Activated CD4-positive, alpha-beta T cell treated with anti-CD3 and anti-CD28 coated beads, Interleukin-2, amount 50 U/mL, for 48 hours (primary cell): ENCODE measurements at regions not wholly inside any gene's neighbourhood (a gene's known extent, or its start where the extent isn't known, plus 50 kb on each side); places are given as distances from the start of the nearest gene placed in this dataset.
"Not testable (repeated sequence)": the region's sequence is repeated elsewhere in the genome, so short reads cannot be mapped to it uniquely, and the experiment has no call there.

Experiments
- DNase-seq, 2 experiments: peaks; one replicate each; pipeline ENCODE4 v3.0.0-alpha.2; 2020

DNA sequence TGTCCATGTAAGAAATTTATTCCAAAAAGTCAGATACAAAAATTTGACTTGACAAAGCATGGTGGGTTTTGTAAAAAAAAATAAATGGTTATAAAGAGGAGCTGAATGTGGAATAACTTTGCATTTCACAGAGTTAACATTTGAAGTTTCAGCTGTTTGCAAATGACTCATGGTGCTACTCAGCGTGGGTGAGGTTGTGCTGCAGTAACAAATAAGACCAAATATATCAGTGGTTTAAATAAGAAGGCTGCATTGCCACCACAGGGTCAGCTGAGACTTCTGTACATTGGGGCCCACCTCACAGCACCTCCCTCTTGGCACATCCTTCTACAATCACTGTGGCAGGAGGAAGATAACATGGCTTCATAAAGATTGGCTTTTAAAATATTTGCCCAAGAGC lies 272.5 kb upstream of the SULF2 start:
- DNase-seq: no peak

DNA sequence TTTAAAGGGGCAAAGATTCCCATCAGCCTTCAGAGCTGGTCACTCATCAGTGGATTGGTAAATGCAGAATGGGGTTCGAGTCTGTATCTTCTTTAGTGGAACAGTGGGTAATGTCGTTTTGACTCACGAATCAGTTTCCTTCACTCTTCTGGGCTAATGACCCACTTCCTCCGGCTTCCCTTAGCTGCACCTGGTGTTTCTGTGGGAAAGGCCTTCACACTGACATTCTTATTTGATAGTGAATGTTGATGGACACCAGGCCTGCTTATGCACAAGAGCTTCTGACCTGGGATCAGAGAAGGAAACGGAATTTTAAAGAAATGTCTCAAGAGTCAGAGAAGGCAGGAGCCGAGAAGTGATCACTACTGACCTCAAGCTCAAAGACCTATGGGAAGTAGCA lies 272.0 kb upstream of the SULF2 start:
- no peak for DNase-seq

DNA sequence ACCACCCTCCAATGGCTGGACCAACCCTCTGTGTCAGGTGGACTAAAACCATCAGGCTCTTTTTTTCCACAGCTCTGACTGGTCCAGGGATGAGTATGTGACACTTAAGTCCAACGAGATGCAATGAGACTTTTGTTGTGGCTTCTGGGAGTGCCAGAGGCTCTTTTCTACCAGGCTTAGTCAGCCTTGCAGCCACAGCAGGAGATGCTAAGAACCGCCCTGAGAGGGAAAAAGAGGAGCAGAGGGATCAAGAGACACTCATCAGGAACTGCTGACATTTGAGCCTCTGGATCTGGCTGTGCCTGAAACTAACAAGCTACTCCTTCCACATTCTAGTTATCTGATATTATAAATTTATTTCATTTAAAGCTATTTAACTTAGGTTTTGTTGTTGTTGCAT lies 270.9 kb upstream of the SULF2 start:
- DNase-seq: no peak

DNA sequence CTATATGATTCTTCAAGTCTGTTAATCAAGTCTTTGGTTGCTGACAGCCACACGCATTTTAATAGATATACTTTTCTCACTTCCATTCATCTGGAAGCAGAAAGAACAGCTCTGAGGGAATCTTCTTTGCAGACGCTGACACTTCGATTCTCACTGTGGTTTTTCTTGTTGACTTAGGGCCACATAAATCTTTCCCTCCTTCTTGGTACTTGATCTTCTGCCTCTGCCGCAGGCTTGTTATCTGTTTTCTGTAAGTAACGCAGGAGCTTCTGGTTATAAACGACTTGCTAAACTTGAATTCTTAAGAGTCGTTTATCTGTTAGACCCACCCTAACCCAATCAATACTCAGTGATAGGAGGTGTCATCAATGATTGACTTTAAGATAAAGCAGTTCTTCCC lies 268.8 kb upstream of the SULF2 start:
- DNase-seq: no peak

DNA sequence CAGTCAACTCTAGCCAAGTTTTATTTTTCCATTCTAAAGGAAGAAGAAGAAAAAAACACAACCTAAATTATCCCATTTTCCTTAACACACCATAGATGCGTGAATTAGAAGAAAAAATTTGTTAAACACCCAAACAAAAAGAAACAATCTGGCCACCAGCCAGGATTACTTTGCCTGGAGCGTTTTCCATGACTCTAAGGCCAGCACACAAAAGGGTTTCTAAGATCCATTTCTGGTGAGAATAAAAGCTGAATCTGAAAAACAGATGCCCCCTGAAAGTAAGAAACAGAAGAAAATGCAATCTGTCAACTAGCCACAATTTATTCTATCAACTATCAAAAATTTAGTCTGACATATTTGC lies 267.2 kb upstream of the SULF2 start:
- DNase-seq: no peak

DNA sequence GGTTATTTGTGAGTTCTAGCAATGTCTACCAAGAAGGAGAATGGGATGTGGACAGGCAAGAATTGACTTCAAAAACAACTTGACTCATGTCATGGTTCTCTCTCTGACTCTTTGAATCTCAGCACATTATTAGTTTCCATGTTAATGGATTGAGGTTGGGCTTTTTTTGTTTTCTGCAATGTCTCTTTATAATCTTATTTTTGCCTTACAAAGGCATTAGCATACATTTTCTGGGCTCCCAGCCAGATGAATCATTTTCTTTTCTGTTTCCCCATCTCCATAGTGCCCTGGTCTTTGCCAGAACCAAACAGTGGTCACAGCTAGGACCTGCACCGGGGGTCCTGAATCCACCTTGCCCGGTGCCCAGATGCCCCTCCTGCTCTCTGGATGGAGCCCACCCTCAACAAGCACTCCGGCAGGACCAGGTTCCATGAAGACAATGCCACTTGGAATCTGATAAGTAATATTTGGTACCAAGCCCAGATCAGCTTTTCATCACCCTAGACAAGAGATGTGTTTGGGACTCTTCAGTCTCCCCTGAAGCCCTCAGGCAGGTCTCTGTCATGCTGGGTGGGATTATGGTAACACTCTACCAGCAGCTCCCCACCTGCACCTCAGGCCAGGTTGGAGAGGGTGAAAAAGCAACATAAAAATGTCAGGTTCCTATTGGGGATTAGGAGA lies 266.7 kb upstream of the SULF2 start:
- no peak for DNase-seq

DNA sequence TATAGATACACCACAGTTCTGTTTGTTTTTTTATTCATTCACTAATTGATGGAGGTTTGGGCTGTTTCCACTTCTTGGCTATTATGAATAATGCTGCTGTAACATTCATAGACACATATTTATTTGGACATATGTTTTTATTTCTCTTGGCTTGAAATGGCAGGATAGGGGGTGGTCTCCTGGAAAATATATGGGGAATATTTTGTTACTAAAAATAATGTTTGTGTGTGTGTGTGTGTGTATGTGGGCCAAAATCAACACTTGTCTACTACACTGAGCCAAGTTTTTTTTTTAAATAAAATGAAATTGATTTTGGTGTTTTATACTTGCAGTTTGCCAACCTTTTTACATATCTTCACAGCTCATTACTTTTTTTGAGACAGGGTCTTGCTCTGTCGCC lies 264.4 kb upstream of the SULF2 start:
- no peak for DNase-seq

DNA sequence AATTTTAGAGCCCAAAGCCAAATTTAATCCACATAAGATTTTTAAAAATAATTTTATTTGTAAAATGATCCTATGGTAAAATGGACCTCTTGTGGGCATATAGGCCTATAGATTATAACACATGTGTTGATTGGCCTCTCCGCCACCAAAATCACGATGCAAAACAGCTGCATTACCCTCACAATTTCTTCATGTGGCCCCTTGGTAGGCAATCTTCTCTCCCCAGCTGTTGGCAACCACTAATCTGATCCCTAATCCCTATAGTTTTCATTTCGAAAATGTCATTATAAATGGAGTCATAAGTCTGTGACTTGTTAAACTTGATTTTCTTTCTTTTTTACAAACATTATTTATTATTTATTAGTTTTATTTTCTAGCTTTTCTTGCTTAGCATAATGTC lies 263.9 kb upstream of the SULF2 start:
- no peak for DNase-seq

DNA sequence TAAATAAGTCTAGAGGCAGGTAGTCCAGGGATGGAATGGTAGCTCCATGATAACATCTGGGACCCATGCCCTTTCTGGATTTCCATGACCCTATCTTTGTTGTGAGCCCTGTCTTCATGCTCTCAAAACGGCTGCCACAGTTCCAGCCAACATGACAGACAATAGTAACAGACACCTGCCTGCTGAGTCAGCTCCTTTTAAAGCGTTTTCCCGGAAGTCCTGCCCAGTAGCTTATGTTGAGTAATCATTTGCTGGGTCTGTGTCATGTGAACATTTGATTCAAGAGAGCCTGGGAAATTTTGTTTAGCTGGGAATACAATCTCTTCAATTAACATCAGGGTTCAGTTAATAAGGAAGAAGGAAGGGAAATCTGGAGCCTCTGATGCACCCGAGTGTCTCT lies 262.2 kb upstream of the SULF2 start:
- DNase-seq: no peak

DNA sequence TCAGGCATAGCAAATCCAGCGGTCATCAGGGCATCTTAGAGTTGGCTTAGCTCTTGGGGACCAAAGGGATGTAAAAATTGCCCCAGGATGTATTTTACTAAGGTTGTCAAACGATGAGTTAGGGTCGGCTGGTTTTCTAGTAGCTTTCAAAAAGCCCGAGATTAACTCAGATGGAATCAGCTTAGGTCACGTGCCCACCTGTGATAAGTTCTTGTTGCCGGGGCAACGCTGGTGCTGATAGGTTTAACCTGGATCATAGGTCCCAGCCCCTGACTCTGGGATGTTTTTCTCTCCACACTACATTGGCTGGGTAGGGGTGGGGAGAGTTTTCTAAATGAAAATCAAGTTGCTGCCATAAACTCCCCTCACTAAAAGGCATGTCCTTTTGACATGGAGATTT lies 257.3 kb upstream of the SULF2 start:
- no peak for DNase-seq

DNA sequence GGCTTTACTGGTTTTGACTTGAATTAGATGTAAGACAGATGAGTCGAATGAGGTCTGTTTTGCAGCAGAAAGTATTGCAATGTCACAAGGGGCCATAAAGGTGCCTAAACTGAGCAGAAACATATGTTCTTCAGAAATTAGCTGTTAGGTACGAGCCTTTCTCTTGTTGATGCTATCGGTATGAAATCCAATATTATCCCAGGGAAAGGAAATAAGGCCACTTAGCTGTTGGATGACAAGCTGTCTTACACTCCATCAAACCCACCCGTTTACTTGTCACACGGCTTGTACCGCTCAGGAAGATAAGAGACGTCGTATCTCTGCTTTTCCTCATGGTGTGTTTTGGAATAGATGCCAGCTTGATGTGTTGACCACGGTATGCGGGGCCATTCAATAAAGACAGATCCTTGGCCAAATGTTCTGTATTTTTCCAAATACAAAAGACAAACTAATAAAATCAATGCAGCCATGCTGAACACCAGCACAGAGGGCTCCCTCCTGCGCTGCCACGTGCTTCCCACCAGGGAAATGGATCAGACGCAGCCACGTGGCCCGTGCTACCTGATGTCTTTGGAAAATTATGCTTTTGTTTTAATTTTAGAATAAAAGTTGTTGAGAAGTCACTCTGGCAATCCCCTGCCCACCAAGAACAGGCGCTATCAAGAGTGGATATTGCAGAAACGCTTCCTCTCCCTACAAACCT lies 255.9 kb upstream of the SULF2 start:
- no peak for DNase-seq

DNA sequence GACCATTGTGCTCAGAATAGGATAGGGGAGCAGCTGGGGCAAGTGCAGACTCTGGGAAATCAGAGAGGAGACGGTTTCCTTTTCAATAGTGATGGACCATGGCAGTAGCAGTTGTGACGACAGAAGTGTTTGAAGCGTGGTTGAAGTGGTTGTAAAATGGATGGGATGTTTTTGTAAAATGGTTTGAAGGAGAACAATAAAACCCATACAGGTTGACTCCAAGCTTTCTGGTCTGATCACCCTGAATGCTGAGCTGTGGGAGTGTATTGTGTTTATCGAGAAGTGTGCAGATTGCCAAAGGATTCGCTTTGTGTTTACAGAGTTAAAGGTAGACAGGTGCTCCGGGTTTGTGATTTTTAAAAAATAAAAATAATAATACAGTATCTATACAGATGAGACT lies 255.2 kb upstream of the SULF2 start:
- DNase-seq: no peak

DNA sequence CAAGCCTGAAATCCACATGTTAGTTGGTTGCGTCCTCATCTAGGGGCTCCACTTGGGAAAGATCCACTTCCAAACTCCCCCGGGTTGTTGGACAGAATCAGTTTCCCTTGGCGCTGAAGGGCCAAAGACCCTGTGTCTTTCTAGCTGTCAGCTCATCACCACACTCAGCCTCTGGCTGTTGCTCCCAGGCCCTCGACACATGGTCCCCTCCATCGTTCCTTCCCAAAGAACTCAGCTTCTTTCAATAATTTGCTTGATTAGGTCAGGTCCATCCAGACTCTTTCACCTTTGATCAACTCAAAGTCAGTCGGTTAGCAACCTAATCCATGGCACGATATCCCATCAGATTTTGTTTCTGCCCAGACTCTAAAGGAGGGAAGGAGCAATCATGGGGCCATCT lies 254.8 kb upstream of the SULF2 start:
- no peak for DNase-seq

DNA sequence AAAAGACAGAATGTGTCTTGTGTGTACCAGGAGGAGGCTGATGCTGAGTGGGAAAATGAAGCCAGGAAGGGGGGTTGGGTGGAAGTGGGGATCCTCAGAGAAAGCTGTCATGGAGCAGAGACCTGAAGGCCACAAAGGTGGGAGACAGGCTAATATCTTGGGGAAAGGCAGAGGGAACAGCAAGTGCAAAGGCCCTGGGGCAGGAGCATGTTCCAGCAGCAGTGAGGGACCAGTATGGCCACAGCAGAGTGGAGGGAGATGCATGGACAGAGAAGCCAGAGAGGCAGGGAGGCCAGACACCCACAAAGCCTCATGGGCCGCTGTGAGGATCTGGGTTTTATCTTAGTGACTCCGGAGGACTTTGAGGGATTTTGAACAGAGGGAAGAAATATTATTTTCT lies 254.2 kb upstream of the SULF2 start:
- DNase-seq: no peak

DNA sequence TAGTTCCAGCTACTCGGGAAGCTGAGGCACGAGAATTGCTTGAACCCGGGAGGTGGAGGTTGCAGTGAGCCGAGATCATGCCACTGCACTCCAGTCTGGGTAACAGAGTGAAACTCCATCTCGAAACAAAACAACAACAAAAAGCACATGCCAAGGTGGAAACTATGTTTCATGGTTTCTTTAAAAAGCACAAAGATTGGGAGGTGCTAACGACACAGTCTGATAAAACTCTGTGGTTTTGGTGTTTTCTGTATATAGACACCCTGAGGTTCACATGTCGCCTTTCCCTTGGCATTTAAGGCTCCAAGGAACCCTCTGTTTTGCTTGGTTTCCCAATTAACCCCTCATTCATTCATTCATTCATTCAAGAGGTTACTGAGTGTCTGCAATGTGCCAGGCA lies 253.4 kb upstream of the SULF2 start:
- no peak for DNase-seq

DNA sequence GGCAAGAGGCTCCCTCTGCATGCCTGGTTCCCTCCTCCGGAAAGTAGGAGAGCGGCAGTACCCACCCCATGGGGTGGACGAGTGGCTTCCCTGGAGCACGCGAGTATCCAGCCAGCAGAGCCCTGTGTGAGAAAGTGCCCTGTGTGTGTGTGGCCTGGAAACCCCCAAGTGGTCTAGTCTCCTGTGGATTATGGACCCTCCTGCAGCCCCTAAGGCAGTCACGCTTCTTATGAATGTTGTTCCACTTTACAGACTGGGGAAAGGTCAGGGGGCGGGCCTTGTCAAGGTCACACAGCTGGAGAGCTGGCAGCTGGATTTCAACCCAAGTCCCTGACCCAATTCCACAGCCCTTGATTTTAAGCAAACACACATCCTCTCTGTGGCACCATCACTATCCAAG lies 252.5 kb upstream of the SULF2 start:
- not testable (repeated sequence) for DNase-seq

DNA sequence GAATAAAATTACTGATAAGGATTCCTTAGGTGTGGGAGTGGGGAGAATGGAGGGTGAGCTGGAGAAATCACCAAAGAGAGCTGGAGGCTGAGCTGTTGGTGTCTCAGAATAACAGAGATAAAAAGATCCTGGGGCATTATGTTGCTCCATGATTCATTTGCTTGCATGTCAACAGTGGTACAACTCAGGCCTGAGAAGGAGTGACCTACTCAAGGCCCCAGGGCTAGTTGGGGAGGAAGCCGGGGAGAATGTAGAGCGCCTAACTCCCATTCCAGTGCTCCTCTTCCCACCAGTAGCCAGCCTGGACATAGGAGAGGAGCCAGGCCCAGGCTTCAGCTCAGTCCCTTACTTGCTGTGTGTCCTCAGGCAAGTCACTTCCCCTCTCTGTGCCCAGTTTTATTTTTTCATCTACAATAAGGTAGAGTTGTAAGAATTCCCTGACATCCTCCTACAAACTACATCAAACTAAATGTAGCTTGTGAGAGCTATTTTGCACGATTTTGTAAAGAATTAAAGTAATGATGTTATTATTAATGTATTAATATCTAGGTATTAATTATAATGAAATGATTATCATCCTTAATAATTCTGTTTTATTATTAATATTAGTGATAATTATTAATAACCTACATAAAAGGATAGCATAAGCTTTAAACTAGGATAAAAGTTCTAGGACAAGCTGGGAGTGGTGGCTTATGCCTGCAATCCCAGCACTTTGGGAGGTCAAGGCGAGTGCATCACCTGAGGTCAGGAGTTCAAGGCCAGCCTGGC lies 250.9 kb upstream of the SULF2 start:
- no peak for DNase-seq

DNA sequence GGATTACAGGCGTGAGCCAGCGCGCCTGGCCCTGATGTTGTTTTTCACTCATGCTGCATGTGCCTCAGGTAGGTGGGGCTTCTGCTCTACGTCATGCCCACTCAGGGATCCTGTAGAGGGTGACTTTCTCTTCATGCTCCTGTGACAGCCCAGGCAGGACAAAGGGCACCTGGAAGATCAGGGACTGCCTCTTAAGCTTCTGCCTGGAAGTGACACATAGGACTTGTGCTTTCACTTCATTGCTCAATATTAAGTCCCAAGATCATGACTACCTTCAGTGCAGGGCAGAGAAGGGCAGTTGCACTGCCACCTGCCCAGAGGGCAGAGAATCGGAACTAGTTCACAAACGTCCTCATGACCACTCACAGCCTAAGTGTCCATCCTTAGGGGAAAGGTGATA lies 249.5 kb upstream of the SULF2 start:
- DNase-seq: no peak

DNA sequence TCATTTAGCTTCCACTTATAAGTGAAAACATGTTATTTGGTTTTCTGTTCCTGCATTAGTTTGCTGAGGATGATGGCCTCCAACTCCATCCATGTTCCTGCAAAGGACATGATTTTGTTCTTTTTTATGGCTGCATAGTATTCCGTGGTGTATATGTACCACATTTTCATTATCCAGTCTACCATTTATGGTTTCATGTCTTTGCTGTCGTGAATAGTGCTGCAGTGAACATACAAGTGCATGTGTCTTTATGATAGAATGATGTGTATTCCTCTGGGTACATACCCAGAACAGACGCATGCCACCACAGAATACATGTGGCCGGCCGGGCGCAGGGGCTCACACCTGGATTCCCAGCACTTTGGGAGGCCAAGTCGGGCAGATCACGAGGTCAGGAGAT lies 247.7 kb upstream of the SULF2 start:
- not testable (repeated sequence) for DNase-seq

DNA sequence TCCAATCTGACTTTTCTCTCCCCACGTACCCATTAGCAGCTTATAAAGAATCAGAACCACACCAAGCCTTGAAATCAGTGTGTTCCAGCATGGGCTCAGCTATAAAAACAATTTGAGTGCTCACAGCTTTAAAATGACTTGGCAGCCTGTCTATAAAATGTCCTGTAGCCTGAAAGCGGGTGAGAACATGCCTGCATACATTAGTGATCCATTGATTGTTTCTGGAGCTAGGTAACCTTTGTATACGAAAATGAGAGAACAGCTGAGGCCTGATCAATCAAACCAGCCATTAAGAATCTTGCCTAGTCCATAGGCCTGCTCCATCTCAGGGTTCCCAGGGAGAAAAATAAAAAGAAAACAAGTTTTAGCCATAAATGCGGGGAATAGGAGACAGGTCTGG lies 245.8 kb upstream of the SULF2 start:
- DNase-seq: no peak

DNA sequence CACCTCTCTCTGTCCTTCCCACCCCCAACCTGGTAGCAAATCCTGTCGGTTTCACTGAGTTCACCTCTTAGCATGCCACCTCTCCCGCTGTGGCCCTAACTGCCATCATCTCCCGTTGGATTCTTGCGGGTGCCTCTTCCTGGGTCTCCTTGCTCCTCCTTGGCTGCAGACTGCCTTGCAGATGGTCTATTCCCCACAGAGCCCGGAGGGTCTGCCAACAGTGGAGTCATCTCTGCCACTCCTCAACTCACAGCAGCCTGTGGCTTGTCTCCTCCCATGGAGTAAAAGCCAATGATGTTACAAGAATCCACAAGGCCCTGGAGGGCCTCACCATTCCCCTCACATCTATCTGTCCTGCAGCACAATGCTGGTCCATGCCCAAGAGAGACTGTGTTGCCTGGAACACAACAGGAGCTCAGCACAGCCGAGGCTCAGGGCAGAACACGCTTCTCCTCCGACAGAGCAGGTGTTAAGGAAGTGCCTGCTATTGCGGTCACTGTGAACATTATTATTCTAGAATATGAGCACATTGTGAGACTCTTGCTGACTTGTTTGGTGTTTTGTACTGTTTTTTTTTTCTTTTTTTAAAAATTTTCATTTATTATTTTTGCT lies 241.8 kb upstream of the SULF2 start:
- DNase-seq: no peak

DNA sequence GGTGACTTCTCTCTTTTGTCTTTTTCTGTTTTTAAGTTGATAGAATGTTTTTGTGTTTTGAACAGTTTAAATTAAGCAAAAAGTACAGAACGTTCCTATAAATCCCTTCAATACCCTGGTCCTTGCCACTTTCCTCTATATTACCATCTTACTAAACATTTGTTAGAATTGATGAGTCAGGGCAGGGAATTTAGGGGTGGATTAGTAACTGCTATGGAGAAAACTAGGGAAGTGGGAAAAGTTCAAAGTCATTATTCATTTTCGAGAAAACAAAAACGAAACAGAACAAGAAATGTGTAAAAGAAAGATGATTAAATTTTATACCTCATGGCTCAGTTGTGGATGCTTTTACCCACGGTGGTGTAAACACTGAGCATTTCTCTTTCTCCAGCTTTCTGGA lies 240.4 kb upstream of the SULF2 start:
- DNase-seq: no peak

DNA sequence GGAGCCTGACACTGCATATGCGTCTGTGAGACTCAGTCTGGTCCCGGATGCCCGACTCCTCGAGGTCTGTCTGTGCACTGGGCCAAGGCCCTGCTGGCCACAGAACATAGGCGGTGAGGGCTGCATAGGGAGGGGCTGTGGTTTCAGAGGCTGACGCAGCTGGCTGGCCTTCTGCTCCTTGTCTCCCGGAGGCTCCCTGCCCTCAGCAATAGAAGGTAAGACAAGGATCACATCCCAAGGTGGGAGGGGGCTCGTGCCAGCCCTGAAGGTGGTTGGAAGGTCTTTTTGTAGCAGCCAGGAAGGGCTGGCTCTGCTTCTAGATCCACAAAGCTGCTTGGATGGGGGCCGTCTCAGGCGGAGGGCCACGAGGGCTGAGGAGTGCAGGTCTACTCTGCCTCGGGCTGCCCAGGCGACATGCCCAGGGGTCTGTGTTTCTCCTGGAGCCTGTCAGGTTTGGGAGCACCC lies 239.8 kb upstream of the SULF2 start:
- DNase-seq: no peak

DNA sequence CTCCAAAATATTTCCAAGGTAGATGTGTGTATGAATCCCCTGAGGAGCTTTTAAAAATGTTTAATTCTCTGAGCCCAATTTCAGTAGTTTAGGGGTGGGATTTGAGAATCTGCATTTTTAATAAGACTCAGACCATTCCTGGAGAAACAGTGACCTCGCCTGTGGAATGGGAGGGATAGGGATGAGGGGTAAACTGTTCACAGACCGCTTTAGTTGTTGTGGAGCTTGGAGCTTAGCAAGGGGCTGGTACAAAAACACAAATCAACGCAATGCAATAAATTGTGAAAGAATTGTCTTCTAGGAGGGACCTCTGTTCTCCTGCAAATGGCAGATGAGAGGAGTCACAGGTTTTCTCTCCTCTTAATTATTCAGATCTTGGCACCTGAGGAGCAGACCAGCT lies 239.3 kb upstream of the SULF2 start:
- DNase-seq: no peak
